DMS153 treated with DMSO at 0.1 percent for 48 hours (cell line): ENCODE measurements at regions not wholly inside any gene's neighbourhood (a gene's known extent, or its start where the extent isn't known, plus 50 kb on each side); places are given as distances from the start of the nearest gene placed in this dataset.
"Not testable (repeated sequence)": the region's sequence is repeated elsewhere in the genome, so short reads cannot be mapped to it uniquely, and the experiment has no call there.

ENCODE experiments used
- DNase-seq: peaks from one replicate; lab custom pipeline; 2025; ENCODE audit not compliant: unreplicated experiment; lab: John Stamatoyannopoulos, UW

DNA sequence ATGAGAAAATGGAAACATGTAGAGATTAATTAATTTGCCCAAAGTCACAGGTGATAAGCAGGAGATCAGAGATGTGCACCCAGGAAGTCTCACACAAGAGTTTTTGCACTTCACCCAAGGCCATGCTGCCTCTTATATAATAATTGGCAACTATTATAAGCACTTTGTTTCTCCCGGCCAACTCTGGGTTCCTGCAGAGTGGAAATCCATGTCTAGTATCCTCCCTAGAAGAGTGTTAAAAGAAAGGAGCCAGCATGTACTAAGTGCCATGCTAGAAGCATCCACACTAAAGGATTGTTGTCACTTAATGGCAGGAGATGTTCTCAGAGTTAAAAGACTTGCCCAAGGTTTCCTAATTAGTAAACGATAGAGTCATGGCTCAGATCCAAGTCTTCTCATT is 470.3 kb downstream of the OMA1 start:
- no peak for DNase-seq

DNA sequence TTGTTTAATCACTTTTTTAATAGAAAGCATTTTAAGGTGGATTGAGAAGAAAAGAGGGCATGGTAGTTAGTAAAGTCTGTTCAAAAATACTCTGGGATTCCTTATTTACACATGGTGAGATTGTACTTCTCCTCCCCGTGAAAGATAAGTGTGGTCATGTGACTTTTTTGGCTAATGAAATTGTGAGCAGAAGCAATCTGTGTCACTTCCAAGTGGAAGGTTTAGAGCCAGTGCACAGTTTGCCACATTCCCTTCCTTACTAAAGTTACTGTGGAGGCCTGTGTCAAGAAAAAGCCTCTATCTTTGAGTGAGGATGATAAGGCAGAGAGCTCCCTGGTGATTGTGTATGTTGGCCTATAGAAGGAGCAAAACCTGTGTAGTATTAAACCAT is 471.3 kb downstream of the OMA1 start:
- no peak for DNase-seq

DNA sequence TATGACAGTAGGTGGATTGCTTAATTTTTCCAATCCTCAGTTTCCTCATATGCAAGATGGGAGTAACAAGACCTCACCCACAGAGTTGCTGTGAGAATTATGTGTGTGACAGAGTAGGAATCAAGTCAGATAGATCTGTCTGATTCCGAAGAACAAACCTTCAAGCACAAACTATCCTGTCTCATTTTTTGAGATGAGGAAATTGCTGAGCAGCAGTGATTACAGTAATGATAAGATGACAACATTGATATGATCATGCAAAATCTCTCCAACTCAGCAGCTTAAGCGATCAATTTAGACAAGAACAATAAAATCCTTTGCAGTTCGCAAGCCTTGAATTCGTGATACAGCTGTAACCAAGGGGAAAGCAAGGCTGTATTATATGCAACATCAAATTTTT is 474.1 kb downstream of the OMA1 start:
- no peak for DNase-seq

- DNase-seq: no peak
These were observed 479.4 kb downstream of the OMA1 start for GRCh38 chr1:58067082-58067481.

- DNase-seq: no peak
These were observed 481.0 kb downstream of the OMA1 start for GRCh38 chr1:58065520-58065919.

GRCh38 chr1:58064166-58064565 is 482.4 kb downstream of the OMA1 start:
- DNase-seq: no peak

- DNase-seq: no peak
These were observed 483.4 kb downstream of the OMA1 start for GRCh38 chr1:58063095-58063494.

- no peak for DNase-seq
These were observed 483.9 kb downstream of the OMA1 start for GRCh38 chr1:58062635-58063034.

GRCh38 chr1:58060559-58061170 is 485.9 kb downstream of the OMA1 start:
- DNase-seq: no peak

DNA sequence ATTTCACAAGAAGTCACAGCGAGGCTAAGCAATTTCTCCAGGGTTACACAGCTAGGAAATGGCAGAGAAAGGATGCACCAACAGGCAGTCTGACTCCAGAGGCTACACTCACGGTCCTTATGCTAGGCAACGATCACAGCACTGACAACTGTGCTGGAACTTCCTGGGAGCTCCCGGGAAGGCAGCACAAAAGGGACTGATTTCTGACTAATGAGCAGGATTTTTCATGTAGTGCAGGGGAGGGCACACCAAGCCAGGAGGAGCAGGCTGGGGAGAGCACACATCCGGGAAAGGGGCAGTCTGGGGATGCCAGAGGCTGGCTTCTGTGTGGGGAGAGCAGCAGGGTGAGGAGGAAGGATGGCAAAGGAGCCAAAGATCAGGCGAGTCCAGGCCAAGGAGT is 486.7 kb downstream of the OMA1 start:
- no peak for DNase-seq

- DNase-seq: no peak
These were observed 488.2 kb downstream of the OMA1 start for GRCh38 chr1:58058323-58058722.

DNA sequence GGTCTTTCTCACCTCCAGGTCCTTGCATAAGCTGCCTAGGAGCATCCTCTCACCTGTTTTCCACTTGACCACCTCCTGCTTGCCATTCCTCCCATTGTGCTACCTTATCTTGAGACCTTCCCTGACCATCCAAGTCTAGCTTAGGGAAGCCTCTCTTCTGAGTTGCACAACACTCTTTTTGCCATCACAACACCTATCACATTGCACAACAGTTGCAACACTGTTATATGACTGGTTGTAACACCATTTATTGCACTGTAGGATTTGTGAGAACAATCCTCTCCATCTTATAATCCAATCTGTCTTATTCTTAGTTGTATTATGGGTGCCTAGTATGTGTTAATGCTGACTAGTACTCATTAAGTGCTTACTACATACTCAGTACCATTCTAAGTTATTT is 488.7 kb downstream of the OMA1 start:
- DNase-seq: no peak

DNA sequence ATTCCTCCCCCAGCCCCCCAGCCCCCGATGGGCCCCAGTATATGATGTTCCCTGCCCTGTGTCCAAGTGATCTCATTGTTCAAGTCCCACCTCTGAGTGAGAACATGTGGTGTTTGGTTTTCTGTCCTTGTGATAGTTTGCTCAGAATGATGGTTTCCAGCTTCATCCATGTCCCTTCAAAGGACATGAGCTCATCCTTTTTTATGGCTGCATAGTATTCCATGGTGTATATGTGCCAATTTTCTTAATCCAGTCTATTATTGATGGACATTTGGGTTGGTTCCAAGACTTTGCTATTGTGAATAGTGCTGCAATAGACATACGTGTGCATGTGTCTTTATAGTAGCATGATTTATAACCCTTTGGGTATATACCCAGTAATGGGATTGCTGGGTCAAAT is 495.3 kb downstream of the OMA1 start:
- DNase-seq: not testable (repeated sequence)

- DNase-seq: no peak
These were observed 499.2 kb downstream of the OMA1 start for GRCh38 chr1:58047265-58047858.

- DNase-seq: no peak
These were observed 501.3 kb downstream of the OMA1 start for GRCh38 chr1:58045094-58045705.

- no peak for DNase-seq
These were observed 504.9 kb downstream of the OMA1 start for GRCh38 chr1:58041621-58042020.

DNA sequence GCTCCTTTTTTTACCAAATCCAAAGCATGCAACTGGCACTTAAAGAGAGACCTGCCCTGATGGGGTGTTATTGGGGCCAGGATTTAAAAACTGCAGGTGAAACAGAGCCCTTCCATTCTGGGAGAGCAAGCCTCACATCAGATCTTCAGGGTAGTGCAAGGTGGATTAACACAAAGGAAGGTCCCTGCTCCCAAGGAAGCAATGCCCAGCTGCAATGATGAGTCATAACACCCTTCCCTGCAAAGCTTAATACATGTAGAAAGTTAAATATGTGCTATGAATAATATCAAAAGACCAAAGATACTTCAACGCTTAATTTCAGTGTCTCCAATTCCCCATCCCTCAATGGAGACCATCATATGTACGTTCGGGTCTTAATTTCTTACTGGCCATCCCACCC is 508.0 kb downstream of the OMA1 start:
- DNase-seq: no peak

GRCh38 chr1:58035523-58035922 is 511.0 kb downstream of the OMA1 start:
- DNase-seq: no peak

DNA sequence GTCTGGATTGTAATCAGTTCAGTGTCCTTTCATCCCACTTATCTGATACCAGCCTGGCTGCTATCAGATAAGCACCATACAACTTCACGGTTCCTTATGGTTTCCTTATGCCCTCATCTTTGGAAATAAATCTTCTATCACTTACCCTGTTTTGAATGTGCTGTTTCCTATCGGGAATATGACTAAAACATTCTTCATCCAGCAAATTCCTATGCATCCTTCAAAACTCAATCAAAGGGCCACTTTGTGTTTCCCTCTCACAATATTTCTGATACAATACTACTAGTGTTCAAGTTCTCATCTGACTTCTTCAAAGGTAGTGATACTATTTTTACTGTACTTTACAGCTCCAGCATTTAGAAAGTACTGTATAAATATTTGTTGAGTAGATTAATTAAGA is 513.2 kb downstream of the OMA1 start:
- DNase-seq: no peak

DNA sequence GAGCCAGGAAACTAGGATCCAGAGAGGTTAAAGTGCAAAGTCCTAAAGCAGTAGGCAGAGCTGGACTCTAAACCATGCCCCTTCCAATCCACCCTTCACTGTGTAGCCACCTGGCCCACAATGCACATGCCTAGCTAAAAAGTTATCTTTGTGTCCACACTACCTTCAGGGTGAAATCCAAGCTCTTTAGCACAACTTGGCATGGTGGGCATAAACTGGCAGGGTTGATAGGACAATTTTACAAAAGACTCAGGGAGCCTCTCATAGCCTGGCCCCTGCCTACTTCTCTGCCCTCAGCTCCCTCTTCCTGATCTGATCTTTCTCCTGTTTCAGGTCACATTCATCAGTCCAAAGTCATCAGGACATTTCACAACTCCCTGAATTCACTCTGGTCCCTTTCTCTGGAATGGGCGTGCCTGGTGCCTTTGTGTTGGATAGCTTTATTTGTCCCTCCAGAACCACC is 513.9 kb downstream of the OMA1 start:
- DNase-seq: no peak

DNA sequence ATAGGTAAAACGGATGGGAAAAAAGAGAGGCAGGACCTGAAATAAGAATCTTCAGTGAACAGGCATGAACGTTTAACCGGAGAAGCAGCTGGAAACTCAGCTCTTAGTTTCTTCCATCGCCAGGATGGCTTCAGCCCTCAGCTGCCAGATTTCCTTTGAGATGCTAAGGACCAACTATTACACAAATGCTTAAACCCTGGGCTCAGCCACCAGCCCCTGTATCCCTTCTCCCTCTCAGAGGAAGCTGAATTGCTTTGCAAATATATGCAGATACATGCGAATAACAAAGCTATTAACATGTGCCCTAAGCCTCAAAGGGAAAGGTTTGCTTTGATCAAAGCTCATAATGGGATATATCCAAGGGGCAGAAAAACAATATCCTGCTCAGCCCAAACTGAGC is 515.1 kb downstream of the OMA1 start:
- DNase-seq: no peak

DNA sequence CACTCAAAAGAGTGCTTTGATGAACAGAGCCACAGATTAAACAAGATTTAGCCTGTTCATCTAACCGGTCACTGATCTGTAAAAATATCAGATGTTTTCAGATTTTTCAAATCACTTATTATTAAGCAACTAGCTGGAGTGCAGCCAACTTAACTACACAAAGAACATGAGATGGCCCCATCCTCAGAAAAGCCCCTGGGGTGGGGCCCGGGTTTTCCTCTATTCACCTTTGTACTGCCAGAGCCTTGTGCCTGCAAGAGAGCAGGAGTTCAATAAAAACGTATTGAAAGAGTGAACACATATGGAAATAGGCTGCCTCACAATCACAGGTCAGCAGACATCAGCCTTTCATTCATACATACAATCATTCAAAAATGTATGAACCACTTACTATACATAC is 516.1 kb downstream of the OMA1 start:
- DNase-seq: no peak

- DNase-seq: no peak
These were observed 528.9 kb downstream of the OMA1 start for GRCh38 chr1:58017641-58018040.
